H1 (cell line): ENCODE measurements at regions not wholly inside any gene's neighbourhood (a gene's known extent, or its start where the extent isn't known, plus 50 kb on each side); places are given as distances from the start of the nearest gene placed in this dataset.

Experiments used
- CHD7 ChIP-seq: fragments of 300-600 bp; sonication (generic); IDR thresholded peaks from 2 replicates; pipeline ENCODE4 v1.7.1; 2012; ENCODE audit warnings: low read length, moderate library complexity, mild to moderate bottlenecking, inconsistent platforms; ENCODE audit not compliant: insufficient replicate concordance
- RBBP5 ChIP-seq: IDR thresholded peaks from 2 replicates; pipeline ENCODE4 v1.7.1; 2012; ENCODE audit warnings: low read depth, mild to moderate bottlenecking, inconsistent platforms, low read length, moderate library complexity, borderline replicate concordance

GRCh38 chr6:8506126-8506525 lies 70.8 kb upstream of the SLC35B3 start (continued):
- peak; percentile 25 for TF ChIP-seq CHD7
- no peak for TF ChIP-seq RBBP5
